ENCODE measurements at regions not wholly inside any gene's neighbourhood (a gene's known extent, or its start where the extent isn't known, plus 50 kb on each side); places are given as distances from the start of the nearest gene placed in this dataset.

- no peak for DNase-seq
These were observed 75.2 kb upstream of the LMO3 start for GRCh38 chr12:16681196-16681595.

- DNase-seq: no peak
These were observed 69.5 kb upstream of the LMO3 start for GRCh38 chr12:16675438-16675837.

GRCh38 chr12:16674885-16675284 lies 68.9 kb upstream of the LMO3 start:
- DNase-seq: no peak

GRCh38 chr12:16670456-16671050 lies 64.6 kb upstream of the LMO3 start:
- no peak for DNase-seq

- DNase-seq: no peak
These were observed 63.8 kb upstream of the LMO3 start for GRCh38 chr12:16669756-16670155.

- no peak for DNase-seq
These were observed 62.2 kb upstream of the LMO3 start for GRCh38 chr12:16668198-16668597.

GRCh38 chr12:16658699-16659098 lies 52.7 kb upstream of the LMO3 start:
- DNase-seq: no peak

Measured in right lung (tissue), 2 donors.